PC-9 (cell line): ENCODE measurements at regions not wholly inside any gene's neighbourhood (a gene's known extent, or its start where the extent isn't known, plus 50 kb on each side); places are given as distances from the start of the nearest gene placed in this dataset.
"Not testable (repeated sequence)": the region's sequence is repeated elsewhere in the genome, so short reads cannot be mapped to it uniquely, and the experiment has no call there.

ENCODE experiments used
- BruUV-seq: library from RNA; stranded (reverse); fragments of 400-500 nt; replicated peaks from 2 replicates; lab custom pipeline; 2021; lab: Mats Ljungman, UMichigan
- CTCF ChIA-PET: fragments of 300-600 bp; sonication (Branson Sonifier 250); formaldehyde crosslinking; loops from one replicate; lab custom pipeline; 2022; ENCODE audit warnings: antibody characterized with exemption; lab: Charles Lee
- POLR2A ChIA-PET: fragments of 300-600 bp; sonication (Branson Sonifier 250); formaldehyde crosslinking; loops from one replicate; lab custom pipeline; 2022; ENCODE audit warnings: antibody characterized with exemption; ENCODE audit not compliant: unreplicated experiment; lab: Charles Lee
- DNase-seq, 2 experiments: peaks; one replicate each; pipeline versions ENCODE4 v3.0.0 to v3.0.0-alpha.2; 2015 to 2022; ENCODE audit warnings: mixed read lengths in 1 of 2
- H2AFZ ChIP-seq: fragments of 200-600 bp; sonication (generic); 2 replicates; pipeline ENCODE4 v1.8.1; 2017; ENCODE audit warnings: antibody characterized with exemption
- H3F3A ChIP-seq: fragments of 200-600 bp; sonication (generic); 2 replicates; pipeline ENCODE4 v1.8.1; 2017; ENCODE audit warnings: antibody characterized with exemption, mild to moderate bottlenecking, low read depth; ENCODE audit not compliant: insufficient read depth
- H3K27ac ChIP-seq: fragments of 200-600 bp; sonication (generic); 2 replicates; pipeline ENCODE4 v1.6.1; 2016; ENCODE audit warnings: mixed run types
- H3K27me3 ChIP-seq: fragments of 200-600 bp; sonication (generic); 2 replicates; pipeline ENCODE4 v1.6.1; 2016; ENCODE audit warnings: low read depth, mixed run types; ENCODE audit not compliant: insufficient read depth
- H3K36me3 ChIP-seq: fragments of 200-600 bp; sonication (generic); 2 replicates; pipeline ENCODE4 v1.6.1; 2016; ENCODE audit warnings: low read depth, mixed run types
- H3K4me1 ChIP-seq: fragments of 200-600 bp; sonication (generic); replicated peaks from 2 replicates; pipeline ENCODE4 v1.6.1; 2016; ENCODE audit warnings: mixed run types; ENCODE audit not compliant: insufficient read depth
- H3K4me2 ChIP-seq: fragments of 200-600 bp; sonication (generic); 2 replicates; pipeline ENCODE4 v1.6.1; 2017; ENCODE audit warnings: mixed run types
- H3K4me3 ChIP-seq: fragments of 200-600 bp; sonication (generic); 2 replicates; pipeline ENCODE4 v1.6.1; 2016; ENCODE audit warnings: mixed run types
- H3K79me2 ChIP-seq: fragments of 200-600 bp; sonication (generic); 2 replicates; pipeline ENCODE4 v1.6.1; 2017; ENCODE audit warnings: low read depth, mixed run types
- H3K9me2 ChIP-seq: fragments of 200-600 bp; sonication (generic); 2 replicates; pipeline ENCODE4 v1.8.1; 2017; ENCODE audit warnings: mild to moderate bottlenecking; ENCODE audit not compliant: insufficient read depth
- H3K9me3 ChIP-seq: fragments of 200-600 bp; sonication (generic); 2 replicates; pipeline ENCODE4 v1.8.1; 2016; ENCODE audit warnings: low read depth; ENCODE audit not compliant: insufficient read depth
- H4K20me1 ChIP-seq: fragments of 200-600 bp; sonication (generic); 2 replicates; pipeline ENCODE4 v1.8.1; 2017; ENCODE audit not compliant: insufficient read depth
- EZH2 ChIP-seq: fragments of 200-600 bp; sonication (generic); IDR thresholded peaks from 2 replicates; pipeline ENCODE4 v1.8.0; 2017; ENCODE audit warnings: antibody characterized with exemption, low read depth
- intact Hi-C: fragments of 100-400 bp; cut with micrococcal nuclease; formaldehyde crosslinking; loops from one replicate; pipeline ENCODE4 v1.10.0; 2022; ENCODE audit not compliant: unreplicated experiment
- TF ChIP-seq, protein P1 (sequence below): fragments of 200-600 bp; sonication (generic); conservative IDR thresholded peaks from 2 replicates; pipeline ENCODE4 v1.6.1; 2017; ENCODE audit warnings: mixed run types, antibody characterized with exemption, mild to moderate bottlenecking, moderate library complexity

DNA sequence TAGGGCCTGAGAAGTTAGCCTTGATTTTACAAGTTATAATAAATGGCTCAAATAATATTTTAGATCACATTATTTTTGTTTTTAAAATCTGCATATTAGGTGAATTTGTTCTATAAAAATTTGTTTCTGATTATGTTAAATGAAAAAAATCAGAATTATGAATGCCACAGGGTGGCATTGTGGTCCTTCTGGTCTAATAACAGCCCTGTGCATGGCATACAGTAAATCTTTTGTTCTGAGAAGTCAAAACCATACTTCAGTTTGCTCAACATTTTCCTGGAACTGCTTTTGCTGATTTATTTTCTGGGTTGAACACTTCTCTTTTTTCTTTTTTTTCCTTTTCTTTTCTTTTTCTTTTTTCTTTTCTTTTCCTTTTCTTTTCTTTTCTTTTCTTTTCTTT, 101.0 kb upstream of the UBQLN2 start:
- intact Hi-C loops: no loop called here
- Histone ChIP-seq H4K20me1 (no peaks in the 10 kb centered on the region), H3K9me2 (no peaks in the 10 kb centered on the region), H3K4me1 (no peaks in the 10 kb centered on the region), H2AFZ (no peak overlapping the region), H3K27ac (no peak overlapping the region), H3K4me3 (no peak overlapping the region), H3K9me3 (no peaks in the 10 kb centered on the region), H3K4me2 (no peak overlapping the region), H3K27me3 (no peaks in the 10 kb centered on the region), H3K79me2 (no peaks in the 10 kb centered on the region), H3F3A (no peaks in the 10 kb centered on the region), H3K36me3 (no peaks in the 10 kb centered on the region)
- POLR2A ChIA-PET: no interaction called here
- CTCF ChIA-PET: no interaction called here
- DNase-seq: no peak
- TF ChIP-seq EZH2: no peak
- TF ChIP-seq, protein P1, sequence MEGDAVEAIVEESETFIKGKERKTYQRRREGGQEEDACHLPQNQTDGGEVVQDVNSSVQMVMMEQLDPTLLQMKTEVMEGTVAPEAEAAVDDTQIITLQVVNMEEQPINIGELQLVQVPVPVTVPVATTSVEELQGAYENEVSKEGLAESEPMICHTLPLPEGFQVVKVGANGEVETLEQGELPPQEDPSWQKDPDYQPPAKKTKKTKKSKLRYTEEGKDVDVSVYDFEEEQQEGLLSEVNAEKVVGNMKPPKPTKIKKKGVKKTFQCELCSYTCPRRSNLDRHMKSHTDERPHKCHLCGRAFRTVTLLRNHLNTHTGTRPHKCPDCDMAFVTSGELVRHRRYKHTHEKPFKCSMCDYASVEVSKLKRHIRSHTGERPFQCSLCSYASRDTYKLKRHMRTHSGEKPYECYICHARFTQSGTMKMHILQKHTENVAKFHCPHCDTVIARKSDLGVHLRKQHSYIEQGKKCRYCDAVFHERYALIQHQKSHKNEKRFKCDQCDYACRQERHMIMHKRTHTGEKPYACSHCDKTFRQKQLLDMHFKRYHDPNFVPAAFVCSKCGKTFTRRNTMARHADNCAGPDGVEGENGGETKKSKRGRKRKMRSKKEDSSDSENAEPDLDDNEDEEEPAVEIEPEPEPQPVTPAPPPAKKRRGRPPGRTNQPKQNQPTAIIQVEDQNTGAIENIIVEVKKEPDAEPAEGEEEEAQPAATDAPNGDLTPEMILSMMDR: no peak
- BruUV-seq: no TSS peak

DNA sequence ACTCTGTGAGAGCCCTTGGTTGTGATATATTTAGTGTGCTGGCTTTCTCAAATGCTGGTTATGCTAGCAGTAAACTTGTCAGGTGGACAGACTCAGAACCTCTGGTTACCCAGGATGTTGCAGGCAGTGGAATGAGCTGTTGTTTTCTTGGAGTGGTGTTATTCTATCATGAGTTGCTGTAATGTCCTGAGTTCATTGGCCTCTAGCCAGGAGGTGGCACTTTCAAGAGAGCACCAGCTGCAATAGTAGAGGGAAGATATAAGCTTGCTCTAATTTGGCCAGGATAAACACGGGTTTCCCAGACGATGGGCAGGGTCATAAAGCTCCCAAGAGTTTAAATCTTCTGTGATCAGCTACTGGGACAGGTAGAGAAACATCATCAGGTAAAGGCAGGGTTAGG, 95.0 kb upstream of the UBQLN2 start:
- BruUV-seq: no TSS peak
- Histone ChIP-seq H3F3A (no peaks in the 10 kb centered on the region), H3K9me2 (no peaks in the 10 kb centered on the region), H3K4me2 (no peak overlapping the region), H3K79me2 (no peaks in the 10 kb centered on the region), H3K4me1 (no peaks in the 10 kb centered on the region), H3K4me3 (no peak overlapping the region), H4K20me1 (no peaks in the 10 kb centered on the region), H3K27me3 (no peaks in the 10 kb centered on the region), H3K27ac (no peak overlapping the region), H3K36me3 (no peaks in the 10 kb centered on the region), H2AFZ (no peak overlapping the region), H3K9me3 (no peaks in the 10 kb centered on the region)
- TF ChIP-seq, protein P1: no peak
- no peak for TF ChIP-seq EZH2
- POLR2A ChIA-PET: no interaction called here
- intact Hi-C loops: no loop called here
- CTCF ChIA-PET: interaction anchor here (0.6 kb wide), 1 partner anchor 10 kb away, joined by 3 read pairs; no protein-coding TSS in a partner anchor
- no peak for DNase-seq

DNA sequence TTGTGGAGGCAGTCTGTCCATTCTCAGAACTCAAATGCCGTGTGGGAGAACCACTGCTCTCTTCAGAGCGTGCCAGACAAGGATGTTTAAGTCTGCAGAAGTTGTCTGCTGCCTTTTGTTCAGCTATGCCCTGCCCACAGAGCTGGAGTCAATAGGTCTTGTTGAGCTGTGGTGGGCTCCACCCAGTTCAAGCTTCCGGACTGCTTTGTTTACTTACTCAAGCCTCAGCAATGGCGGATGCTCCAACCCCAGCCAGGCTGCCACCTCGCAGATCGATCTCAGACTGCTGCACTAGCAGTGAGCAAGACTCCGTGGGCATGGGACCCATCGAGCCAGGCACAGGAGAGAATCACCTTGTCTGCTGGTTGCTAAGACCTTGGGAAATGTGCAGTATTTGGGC, 68.5 kb upstream of the UBQLN2 start:
- CTCF ChIA-PET: interaction anchor here (0.6 kb wide), 1 partner anchor 59 kb away, joined by 5 read pairs; no protein-coding TSS in a partner anchor
- H3K36me3 ChIP-seq, DNase-seq, H3K4me2 ChIP-seq, H3K4me3 ChIP-seq, intact Hi-C loops, H3K27me3 ChIP-seq, H4K20me1 ChIP-seq, H3K9me2 ChIP-seq, H2AFZ ChIP-seq, H3K9me3 ChIP-seq, H3K79me2 ChIP-seq, BruUV-seq, H3K27ac ChIP-seq: not testable (repeated sequence)
- peaks cover 11% of the 10 kb centered on the region; the same call in 1 of the 2 replicates for H3F3A ChIP-seq
- peaks cover 22% of the 10 kb centered on the region for H3K4me1 ChIP-seq
- POLR2A ChIA-PET: interaction anchor here (0.6 kb wide), 1 partner anchor 18 kb away, joined by 3 read pairs; no protein-coding TSS in a partner anchor

DNA sequence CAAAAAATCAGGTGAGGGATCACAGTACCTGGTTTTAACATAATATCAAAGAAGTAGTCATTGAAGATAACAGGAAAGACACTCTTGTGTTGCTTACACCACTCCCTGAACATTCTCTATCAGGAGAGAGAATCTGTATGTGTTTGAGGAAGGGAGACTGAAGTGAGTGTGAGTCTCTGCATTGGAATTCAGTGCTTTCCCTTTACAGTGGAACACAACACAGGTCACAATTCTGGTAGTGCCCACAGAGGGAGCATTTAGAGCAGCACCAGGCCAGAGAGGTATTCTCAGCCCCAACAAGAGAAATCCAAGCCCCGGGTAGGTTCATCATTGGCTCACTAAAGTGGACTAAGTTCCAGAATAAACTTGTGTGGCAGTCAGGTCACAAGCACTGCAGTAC, 64.7 kb upstream of the UBQLN2 start:
- H4K20me1 ChIP-seq: no peaks in the 10 kb centered on the region
- H2AFZ ChIP-seq: no peak overlapping the region; the same call in 1 of the 2 replicates
- H3K4me2 ChIP-seq: peak overlapping the region; percentile 28; the same call in 1 of the 2 replicates
- intact Hi-C loops: no loop called here
- H3K9me2 ChIP-seq: no peaks in the 10 kb centered on the region; the same call in 1 of the 2 replicates
- POLR2A ChIA-PET: interaction anchor here (0.6 kb wide), 1 partner anchor 759 kb away, joined by 4 read pairs; no protein-coding TSS in a partner anchor
- H3K4me3 ChIP-seq: no peak overlapping the region
- BruUV-seq: no TSS peak
- H3K36me3 ChIP-seq: peaks cover 5% of the 10 kb centered on the region; the same call in 1 of the 2 replicates
- H3K27me3 ChIP-seq: no peaks in the 10 kb centered on the region
- CTCF ChIA-PET: no interaction called here
- peak overlapping the region; percentile 72 for H3K27ac ChIP-seq
- no peaks in the 10 kb centered on the region for H3K9me3 ChIP-seq
- H3K79me2 ChIP-seq: peaks cover 8% of the 10 kb centered on the region; the same call in 1 of the 2 replicates
- TF ChIP-seq, protein P1: no peak
- TF ChIP-seq EZH2: no peak
- H3K4me1 ChIP-seq: peaks cover 40% of the 10 kb centered on the region
- H3F3A ChIP-seq: peaks cover 19% of the 10 kb centered on the region; the same call in 1 of the 2 replicates
- DNase-seq: peak; percentile 29 to 71
